GM21528 (cell line): ENCODE measurements at regions not wholly inside any gene's neighbourhood (a gene's known extent, or its start where the extent isn't known, plus 50 kb on each side); places are given as distances from the start of the nearest gene placed in this dataset.

Experiments
- ATAC-seq: cut with Tn5 transposase; IDR thresholded peaks from one replicate; pipeline ENCODE4 v1.9.1; 2021; ENCODE audit warnings: mild to moderate bottlenecking, moderate library complexity; ENCODE audit not compliant: unreplicated experiment, low FRiP score

- ATAC-seq = no peak
These were observed 517.9 kb downstream of the EIPR1 start for GRCh38 chr2:2859732-2860131.

- ATAC-seq = no peak
These were observed 518.5 kb downstream of the EIPR1 start for GRCh38 chr2:2859164-2859563.

DNA sequence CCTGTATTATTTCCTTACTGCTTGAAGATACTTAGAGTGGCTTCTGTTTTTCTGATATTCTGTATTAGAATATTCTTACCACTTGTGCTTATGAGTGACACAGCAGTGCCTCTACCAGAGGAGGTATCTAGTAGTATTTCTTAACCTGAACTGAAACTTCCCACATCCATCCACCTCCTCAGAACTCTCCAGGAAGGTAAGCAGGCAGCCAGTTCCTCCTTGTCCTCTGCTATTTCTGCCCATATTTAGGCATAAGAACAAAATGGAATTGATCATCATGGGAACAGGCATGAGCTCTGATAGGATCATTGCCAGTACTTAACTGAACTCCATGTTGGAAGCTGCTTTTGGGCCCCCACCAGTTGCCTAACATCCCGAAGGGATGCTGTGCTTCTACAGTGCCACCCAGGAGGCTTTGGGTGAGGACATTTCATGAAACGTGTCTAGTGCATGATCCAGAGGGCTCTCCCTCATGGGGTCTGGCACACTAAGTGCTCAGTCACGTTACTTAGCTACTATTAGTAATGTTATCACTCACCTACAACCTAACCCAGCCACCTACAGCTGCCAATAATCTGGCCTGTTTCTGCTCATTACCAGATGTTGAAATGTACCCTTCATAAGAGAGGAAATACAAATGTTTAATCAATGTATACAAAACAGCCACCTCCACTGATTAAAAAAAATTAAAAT lies 520.7 kb downstream of the EIPR1 start:
- ATAC-seq = no peak

DNA sequence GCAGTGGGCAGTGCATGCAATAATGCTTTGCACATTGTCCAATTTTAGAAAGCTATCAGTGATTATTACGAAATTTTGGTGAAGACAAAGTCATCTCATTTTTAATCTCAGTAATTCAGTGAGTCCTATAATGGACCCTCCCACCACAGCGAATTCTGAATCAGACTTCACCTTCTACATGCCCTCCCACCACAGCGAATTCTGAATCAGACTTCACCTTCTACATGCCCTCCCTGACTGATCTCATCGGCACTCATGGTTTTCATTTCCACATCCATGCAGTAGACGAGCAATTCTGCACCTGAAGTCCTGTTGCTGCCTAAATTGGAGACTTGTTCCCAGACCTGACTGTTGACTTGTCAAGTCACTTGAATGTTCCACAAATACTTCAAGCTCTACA lies 522.3 kb downstream of the EIPR1 start:
- ATAC-seq = no peak

- no peak for ATAC-seq
These were observed 522.3 kb upstream of the MYT1L start for GRCh38 chr2:2853346-2853745.

- no peak for ATAC-seq
These were observed 521.0 kb upstream of the MYT1L start for GRCh38 chr2:2851806-2852777.

GRCh38 chr2:2851316-2851715 lies 520.2 kb upstream of the MYT1L start:
- no peak for ATAC-seq

GRCh38 chr2:2850859-2851258 lies 519.8 kb upstream of the MYT1L start:
- no peak for ATAC-seq

GRCh38 chr2:2850218-2850755 lies 519.2 kb upstream of the MYT1L start:
- no peak for ATAC-seq

DNA sequence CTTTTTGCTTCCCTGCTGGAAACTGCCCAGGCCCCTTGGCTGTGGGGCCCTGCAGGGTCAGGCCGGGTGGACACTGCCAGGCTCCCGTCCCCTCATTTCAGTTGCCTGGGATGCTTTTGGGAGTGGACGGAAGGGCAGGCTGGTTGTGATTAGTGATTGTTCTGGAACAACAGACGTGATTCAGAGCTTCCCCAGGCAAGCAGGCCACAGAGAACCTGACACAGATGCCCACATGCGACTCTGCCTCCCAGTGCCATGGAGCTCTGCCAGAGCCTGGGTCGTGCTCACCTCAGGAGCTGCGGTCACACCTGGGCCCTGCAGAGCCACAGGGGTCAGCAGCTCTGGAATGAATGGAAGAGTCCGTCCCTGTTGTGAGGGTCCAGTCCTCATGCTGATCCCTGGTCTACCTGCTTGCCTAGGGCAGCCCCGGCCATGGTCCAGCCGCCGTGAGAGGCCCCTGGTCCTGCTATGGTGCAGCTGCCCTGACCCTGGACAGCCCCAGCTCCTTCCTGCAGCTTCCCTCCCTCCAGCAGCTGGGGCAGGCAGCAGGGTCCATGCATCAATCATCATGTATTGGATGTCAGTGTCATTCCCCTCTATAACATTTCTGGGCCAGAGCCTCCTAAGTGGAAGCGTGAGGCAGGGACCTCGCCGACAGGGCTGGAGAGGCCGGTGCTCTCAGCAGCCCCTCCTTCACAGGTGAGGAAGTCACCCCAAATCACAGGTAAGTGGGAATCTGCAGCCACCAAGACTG lies 518.6 kb upstream of the MYT1L start:
- ATAC-seq = no peak

DNA sequence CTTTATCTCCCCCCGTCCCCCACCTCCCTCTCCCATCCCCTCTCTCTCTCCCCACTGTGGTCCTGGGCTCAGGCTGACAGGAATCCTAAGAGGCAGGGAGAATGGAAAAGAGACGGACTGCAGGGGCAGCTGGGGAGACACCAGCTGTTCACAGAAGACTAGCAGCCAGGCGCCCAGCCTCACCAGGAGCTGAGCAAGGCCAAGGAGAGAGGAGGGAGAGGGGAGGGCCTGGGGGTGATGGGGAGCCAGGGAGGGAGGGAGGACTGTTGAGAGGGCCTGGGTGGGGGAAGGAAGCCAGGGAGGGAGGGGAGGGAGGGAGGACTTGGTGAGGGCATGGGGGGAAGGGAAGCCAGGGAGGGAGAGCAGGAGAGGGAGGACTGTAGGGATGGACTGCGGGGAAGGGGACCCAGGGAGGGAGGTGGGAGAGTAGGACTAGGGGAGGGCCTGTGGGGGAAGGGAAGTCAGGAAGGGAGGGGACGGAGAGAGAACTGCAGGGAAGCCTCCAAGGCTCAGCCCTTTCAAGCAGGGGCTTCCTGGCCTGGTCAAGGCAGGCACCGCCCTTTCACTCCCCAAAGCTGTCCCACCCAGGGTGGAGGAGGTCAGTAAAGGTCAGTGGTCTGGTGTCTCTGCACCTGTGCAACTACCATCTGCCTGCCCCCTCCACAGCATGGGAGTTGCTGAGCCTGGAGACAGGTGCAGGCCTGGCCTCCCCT lies 517.7 kb upstream of the MYT1L start:
- no peak for ATAC-seq

DNA sequence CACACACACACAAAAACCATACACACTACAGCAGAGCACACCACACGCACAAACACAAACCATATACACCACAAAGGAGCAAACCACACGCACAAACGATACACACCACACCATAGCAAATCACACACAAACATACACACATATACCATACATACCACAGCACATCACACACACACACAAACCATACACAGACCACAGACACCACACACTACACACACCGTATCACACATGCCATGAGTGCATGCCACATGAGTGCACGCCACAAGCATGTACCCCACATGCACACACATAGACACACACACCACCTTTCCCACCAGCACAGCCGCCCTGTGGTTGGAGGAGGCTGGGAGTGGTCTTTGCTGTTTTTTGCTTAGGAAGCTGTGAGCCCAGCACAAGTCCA lies 517.1 kb upstream of the MYT1L start:
- no peak for ATAC-seq

GRCh38 chr2:2847209-2847676 lies 516.2 kb upstream of the MYT1L start:
- ATAC-seq = no peak

DNA sequence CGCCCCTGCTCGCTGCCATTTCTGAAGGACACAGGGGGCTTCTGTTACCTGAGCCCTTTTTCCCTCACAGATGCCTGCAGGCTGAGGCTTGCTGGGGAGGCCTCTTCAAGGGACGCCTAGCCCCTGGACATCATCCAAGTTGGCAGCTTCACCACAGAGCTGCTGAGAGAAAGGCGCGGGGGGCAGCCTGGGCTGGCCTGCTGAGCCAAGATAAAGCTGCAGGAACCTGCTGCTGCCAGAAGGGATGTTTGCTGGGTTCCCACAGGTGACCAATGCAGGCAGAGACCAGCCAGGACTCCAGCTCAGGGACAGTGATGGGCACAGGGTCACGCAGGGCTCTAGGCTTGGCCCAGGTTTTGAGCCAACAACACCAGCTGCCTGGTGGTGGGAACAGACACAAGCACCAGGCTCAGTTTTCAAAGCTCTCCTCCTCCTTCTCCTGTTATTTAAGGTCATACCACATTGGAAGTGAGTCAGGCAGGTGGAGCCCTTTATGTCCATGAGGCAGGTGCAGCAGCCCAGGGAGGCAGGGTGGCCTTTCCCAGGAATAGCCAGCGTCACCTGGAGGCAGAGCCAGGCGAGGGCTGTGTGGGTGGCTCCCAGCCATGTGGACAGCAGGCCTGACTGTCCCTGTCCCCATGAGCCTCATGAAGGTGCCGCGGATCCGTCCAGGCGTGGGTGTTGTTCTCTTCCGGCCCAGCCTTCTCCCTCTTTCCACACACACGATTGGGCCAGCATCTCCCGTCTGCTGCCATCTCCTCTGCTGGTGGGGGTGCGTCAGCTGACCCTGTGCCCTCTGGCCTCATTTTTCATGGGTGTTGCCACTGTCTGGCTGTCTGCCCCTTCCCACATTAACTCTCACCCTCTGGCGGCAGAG lies 515.5 kb upstream of the MYT1L start:
- ATAC-seq = no peak

- no peak for ATAC-seq
These were observed 514.8 kb upstream of the MYT1L start for GRCh38 chr2:2845806-2846315.

DNA sequence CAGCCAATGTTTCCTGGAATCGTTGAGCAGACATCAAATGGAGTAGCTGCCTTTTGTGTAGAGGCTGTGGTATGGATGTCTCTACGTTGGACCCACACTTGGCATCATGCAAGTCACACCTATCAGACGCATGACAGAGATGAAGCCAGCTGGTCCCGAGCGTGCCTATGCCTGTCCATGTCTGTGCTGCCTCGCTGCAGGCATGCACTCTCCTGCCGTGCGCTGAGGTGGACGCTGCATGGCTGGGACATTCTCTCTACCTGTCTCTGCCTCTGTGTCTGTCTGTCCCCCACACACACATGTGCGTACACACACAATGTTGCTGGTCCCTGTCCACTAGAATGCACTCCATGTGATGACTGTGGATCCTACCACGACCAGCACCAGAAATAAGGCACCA lies 514.2 kb upstream of the MYT1L start:
- ATAC-seq = no peak

GRCh38 chr2:2843969-2844548 lies 513.0 kb upstream of the MYT1L start:
- ATAC-seq = no peak

GRCh38 chr2:2842466-2842865 lies 511.4 kb upstream of the MYT1L start:
- no peak for ATAC-seq
